Fibroblast of lung (primary cell): ENCODE measurements at regions not wholly inside any gene's neighbourhood (a gene's known extent, or its start where the extent isn't known, plus 50 kb on each side); places are given as distances from the start of the nearest gene placed in this dataset.

Experiments
- DNase-seq, 2 donors: peaks; one replicate each; pipeline versions ENCODE4 v3.0.0 to v3.0.0-alpha.2; 2010; ENCODE audit warnings: low read depth in 2 of 2
- H2AFZ ChIP-seq: 2 replicates; pipeline ENCODE4 v1.5.1; 2012; ENCODE audit warnings: low read length, control low read depth, inconsistent platforms
- H3K27ac ChIP-seq: 2 replicates; pipeline ENCODE4 v1.5.1; 2011; ENCODE audit warnings: low read length, control low read depth; ENCODE audit not compliant: insufficient read depth
- H3K27me3 ChIP-seq: 2 replicates; pipeline ENCODE4 v1.5.1; 2011; ENCODE audit warnings: mild to moderate bottlenecking, low read length; ENCODE audit not compliant: control insufficient read depth, insufficient read depth
- H3K36me3 ChIP-seq: 2 replicates; pipeline ENCODE4 v1.5.1; 2011; ENCODE audit warnings: low read length; ENCODE audit not compliant: control insufficient read depth, insufficient read depth
- H3K4me1 ChIP-seq: 2 replicates; pipeline ENCODE4 v1.5.1; 2011; ENCODE audit warnings: low read length; ENCODE audit not compliant: control insufficient read depth, insufficient read depth; ENCODE audit errors: extremely low read depth
- H3K4me2 ChIP-seq: 2 replicates; pipeline ENCODE4 v1.5.1; 2011; ENCODE audit warnings: low read length, control low read depth; ENCODE audit not compliant: insufficient read depth; ENCODE audit errors: extremely low read depth
- H3K4me3 ChIP-seq, 4 experiments: fragments of 200-600 bp in 1 of 4; sonication (generic) in 1 of 4; replicated peaks in 1 of 4; 2 replicates each; pipeline ENCODE4 v1.5.1; 2011 to 2016; ENCODE audit warnings: low read length in 4 of 4, low read depth in 3 of 4, mild to moderate bottlenecking in 3 of 4, control low read depth in 2 of 4, inconsistent platforms in 1 of 4, mixed read lengths in 1 of 4; ENCODE audit not compliant: insufficient read depth in 1 of 4; ENCODE audit errors: control extremely low read depth in 1 of 4
- H3K79me2 ChIP-seq: 2 replicates; pipeline ENCODE4 v1.5.1; 2012; ENCODE audit warnings: mild to moderate bottlenecking, low read length, inconsistent platforms; ENCODE audit not compliant: control insufficient read depth, insufficient read depth
- H3K9ac ChIP-seq: 2 replicates; pipeline ENCODE4 v1.5.1; 2011; ENCODE audit warnings: mild to moderate bottlenecking, low read length, control low read depth; ENCODE audit not compliant: insufficient read depth
- H3K9me3 ChIP-seq: 2 replicates; pipeline ENCODE4 v1.5.1; 2012; ENCODE audit warnings: low read depth, low read length; ENCODE audit not compliant: control insufficient read depth, insufficient read depth
- H4K20me1 ChIP-seq: 2 replicates; pipeline ENCODE4 v1.5.1; 2011; ENCODE audit warnings: low read length; ENCODE audit not compliant: control insufficient read depth, insufficient read depth; ENCODE audit errors: extremely low read depth
- EZH2 ChIP-seq: IDR thresholded peaks from 2 replicates; pipeline ENCODE4 v1.5.1; 2012; ENCODE audit warnings: low read length, control low read depth, mild to moderate bottlenecking; ENCODE audit errors: missing control alignments
- TF ChIP-seq, protein P1 (sequence below), 2 donors: IDR thresholded peaks in 1 of 2; conservative IDR thresholded peaks in 1 of 2; 1 replicate in 1 of 2; 2 replicates in 1 of 2; pipeline ENCODE4 v1.5.1; 2011 to 2012; ENCODE audit warnings: low read length in 2 of 2, control low read depth in 1 of 2, inconsistent platforms in 1 of 2, low read depth in 1 of 2, mild to moderate bottlenecking in 1 of 2

- H3K27me3 ChIP-seq = no peaks in the 10 kb centered on the region
- no peaks in the 10 kb centered on the region for H3K9me3 ChIP-seq
- no peaks in the 10 kb centered on the region for H3K36me3 ChIP-seq
- no peaks in the 10 kb centered on the region for H3K4me1 ChIP-seq
- no peaks in the 10 kb centered on the region for H4K20me1 ChIP-seq
- no peak overlapping the region for H2AFZ ChIP-seq
- H3K27ac ChIP-seq = no peak overlapping the region
- H3K9ac ChIP-seq = no peak overlapping the region
- no peak overlapping the region for H3K4me3 ChIP-seq
- no peaks in the 10 kb centered on the region for H3K79me2 ChIP-seq
- no peak for TF ChIP-seq EZH2
- TF ChIP-seq, protein P1, sequence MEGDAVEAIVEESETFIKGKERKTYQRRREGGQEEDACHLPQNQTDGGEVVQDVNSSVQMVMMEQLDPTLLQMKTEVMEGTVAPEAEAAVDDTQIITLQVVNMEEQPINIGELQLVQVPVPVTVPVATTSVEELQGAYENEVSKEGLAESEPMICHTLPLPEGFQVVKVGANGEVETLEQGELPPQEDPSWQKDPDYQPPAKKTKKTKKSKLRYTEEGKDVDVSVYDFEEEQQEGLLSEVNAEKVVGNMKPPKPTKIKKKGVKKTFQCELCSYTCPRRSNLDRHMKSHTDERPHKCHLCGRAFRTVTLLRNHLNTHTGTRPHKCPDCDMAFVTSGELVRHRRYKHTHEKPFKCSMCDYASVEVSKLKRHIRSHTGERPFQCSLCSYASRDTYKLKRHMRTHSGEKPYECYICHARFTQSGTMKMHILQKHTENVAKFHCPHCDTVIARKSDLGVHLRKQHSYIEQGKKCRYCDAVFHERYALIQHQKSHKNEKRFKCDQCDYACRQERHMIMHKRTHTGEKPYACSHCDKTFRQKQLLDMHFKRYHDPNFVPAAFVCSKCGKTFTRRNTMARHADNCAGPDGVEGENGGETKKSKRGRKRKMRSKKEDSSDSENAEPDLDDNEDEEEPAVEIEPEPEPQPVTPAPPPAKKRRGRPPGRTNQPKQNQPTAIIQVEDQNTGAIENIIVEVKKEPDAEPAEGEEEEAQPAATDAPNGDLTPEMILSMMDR (conservative IDR thresholded peaks at IDR 0.05 in 1 of 2, IDR thresholded peaks at IDR 0.05 in 1 of 2; ENCODE audit: low read depth in 1 of 2, low read length in 2 of 2) = no peak
- DNase-seq = peak in 1 of 2 donors; percentile 66
- no peak overlapping the region for H3K4me2 ChIP-seq
Observed at GRCh38 chr9:106405871-106406435, 457.0 kb upstream of the ZNF462 start.

GRCh38 chr9:106414042-106414441 lies 448.9 kb upstream of the ZNF462 start:
- H3K9me3 ChIP-seq = no peaks in the 10 kb centered on the region
- H3K4me2 ChIP-seq = no peak overlapping the region
- no peak overlapping the region for H3K27ac ChIP-seq
- no peak overlapping the region for H3K4me3 ChIP-seq
- no peaks in the 10 kb centered on the region for H3K79me2 ChIP-seq
- no peak for TF ChIP-seq EZH2
- TF ChIP-seq, protein P1 (conservative IDR thresholded peaks at IDR 0.05 in 1 of 2, IDR thresholded peaks at IDR 0.05 in 1 of 2; ENCODE audit: low read depth in 1 of 2, low read length in 2 of 2) = no peak
- no peaks in the 10 kb centered on the region for H4K20me1 ChIP-seq
- H3K36me3 ChIP-seq = no peaks in the 10 kb centered on the region
- no peaks in the 10 kb centered on the region for H3K4me1 ChIP-seq
- H2AFZ ChIP-seq = no peak overlapping the region
- no peak for DNase-seq
- no peak overlapping the region for H3K9ac ChIP-seq
- H3K27me3 ChIP-seq = no peaks in the 10 kb centered on the region

DNA sequence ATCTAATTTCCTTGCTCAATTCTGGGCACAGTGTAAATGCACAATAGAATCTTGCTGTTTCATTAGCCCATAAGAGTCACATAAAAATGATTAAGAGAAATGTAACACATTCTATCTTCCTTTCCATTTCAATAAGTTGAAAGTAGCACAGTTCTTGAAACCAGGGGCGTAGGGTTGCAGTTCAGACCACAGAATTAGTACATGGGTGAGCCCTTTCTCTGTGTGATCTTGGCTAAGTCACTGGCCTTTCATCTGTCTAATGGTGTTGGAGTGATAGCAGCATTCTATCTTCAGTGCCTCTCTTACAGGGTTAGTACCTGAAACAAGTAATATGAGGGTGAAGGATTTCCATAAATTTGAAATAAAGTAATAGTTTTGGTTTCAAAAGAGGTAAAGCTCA lies 445.3 kb upstream of the ZNF462 start:
- Histone ChIP-seq H2AFZ (no peak overlapping the region), H3K4me2 (no peak overlapping the region), H3K27me3 (no peaks in the 10 kb centered on the region), H3K9ac (no peak overlapping the region), H3K27ac (no peak overlapping the region), H3K9me3 (no peaks in the 10 kb centered on the region), H3K36me3 (no peaks in the 10 kb centered on the region), H3K4me3 (no peak overlapping the region), H3K4me1 (no peaks in the 10 kb centered on the region), H3K79me2 (no peaks in the 10 kb centered on the region), H4K20me1 (no peaks in the 10 kb centered on the region)
- no peak for DNase-seq
- no peak for TF ChIP-seq EZH2
- TF ChIP-seq, protein P1 (conservative IDR thresholded peaks at IDR 0.05 in 1 of 2, IDR thresholded peaks at IDR 0.05 in 1 of 2; ENCODE audit: low read depth in 1 of 2, low read length in 2 of 2) = no peak
